ENCODE measurements at regions not wholly inside any gene's neighbourhood (a gene's known extent, or its start where the extent isn't known, plus 50 kb on each side); places are given as distances from the start of the nearest gene placed in this dataset.

DNA sequence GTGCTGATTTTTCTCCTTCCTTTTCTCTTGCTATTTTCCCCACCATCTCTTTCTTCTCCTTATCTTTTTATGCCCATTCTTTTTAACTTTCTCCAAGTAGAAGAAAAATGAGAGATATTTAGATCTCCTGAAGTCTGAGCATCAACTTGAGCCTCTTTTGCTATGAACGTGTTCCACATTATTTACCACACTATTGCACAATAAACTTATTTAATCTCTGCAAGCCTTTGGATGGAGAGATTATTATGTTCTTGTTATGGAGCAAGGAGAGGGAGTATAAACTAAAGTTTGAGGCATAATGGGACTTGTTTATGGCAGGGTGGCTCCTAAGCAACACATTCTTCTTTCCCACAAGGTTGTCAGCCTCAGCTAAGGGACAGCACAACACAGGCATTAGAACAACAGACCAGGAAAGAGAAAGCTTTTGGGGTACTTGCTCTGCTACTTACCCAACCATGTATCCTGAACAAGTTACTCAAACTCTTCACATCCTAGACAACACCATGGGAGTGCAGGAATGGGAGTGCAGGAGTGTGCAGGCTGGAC, 365.5 kb upstream of the BOD1L1 start:
- Histone ChIP-seq H3K27ac (ENCODE audit: low read depth) (no peak overlapping the region), H4K20me1 (replicated peaks; ENCODE audit: insufficient read depth) (no peaks in the 10 kb centered on the region), H3K9me2 (ENCODE audit: insufficient read depth) (no peaks in the 10 kb centered on the region; the same call in 1 of the 2 replicates), H2AFZ (no peak overlapping the region), H3K4me2 (no peak overlapping the region), H3K4me3 (no peak overlapping the region), H3K4me1 (ENCODE audit: insufficient read depth) (no peaks in the 10 kb centered on the region), H3F3A (replicated peaks; ENCODE audit: low read depth) (no peaks in the 10 kb centered on the region), H3K79me2 (replicated peaks; ENCODE audit: insufficient read depth) (no peaks in the 10 kb centered on the region), H3K27me3 (ENCODE audit: insufficient read depth) (no peaks in the 10 kb centered on the region), H3K36me3 (ENCODE audit: insufficient read depth) (no peaks in the 10 kb centered on the region)
- H3K27ac Mint-ChIP-seq: no peak overlapping the region
- no peaks in the 10 kb centered on the region; the same call in 1 of the 3 replicates for H3K9me3 Mint-ChIP-seq
- H3K4me3 Mint-ChIP-seq: no peak overlapping the region
- TF ChIP-seq ZNF114 (CRISPR knock-in tag; IDR thresholded peaks at IDR 0.05) (no peak), POLR2AphosphoS5 (IDR thresholded peaks at IDR 0.05; ENCODE audit: low read depth) (no peak), NANOG (IDR thresholded peaks at IDR 0.05; ENCODE audit: borderline replicate concordance) (no peak)
- TF ChIP-seq, protein P1, sequence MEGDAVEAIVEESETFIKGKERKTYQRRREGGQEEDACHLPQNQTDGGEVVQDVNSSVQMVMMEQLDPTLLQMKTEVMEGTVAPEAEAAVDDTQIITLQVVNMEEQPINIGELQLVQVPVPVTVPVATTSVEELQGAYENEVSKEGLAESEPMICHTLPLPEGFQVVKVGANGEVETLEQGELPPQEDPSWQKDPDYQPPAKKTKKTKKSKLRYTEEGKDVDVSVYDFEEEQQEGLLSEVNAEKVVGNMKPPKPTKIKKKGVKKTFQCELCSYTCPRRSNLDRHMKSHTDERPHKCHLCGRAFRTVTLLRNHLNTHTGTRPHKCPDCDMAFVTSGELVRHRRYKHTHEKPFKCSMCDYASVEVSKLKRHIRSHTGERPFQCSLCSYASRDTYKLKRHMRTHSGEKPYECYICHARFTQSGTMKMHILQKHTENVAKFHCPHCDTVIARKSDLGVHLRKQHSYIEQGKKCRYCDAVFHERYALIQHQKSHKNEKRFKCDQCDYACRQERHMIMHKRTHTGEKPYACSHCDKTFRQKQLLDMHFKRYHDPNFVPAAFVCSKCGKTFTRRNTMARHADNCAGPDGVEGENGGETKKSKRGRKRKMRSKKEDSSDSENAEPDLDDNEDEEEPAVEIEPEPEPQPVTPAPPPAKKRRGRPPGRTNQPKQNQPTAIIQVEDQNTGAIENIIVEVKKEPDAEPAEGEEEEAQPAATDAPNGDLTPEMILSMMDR (conservative IDR thresholded peaks at IDR 0.05; ENCODE audit: low read depth in 2 of 2): no peak
- TF ChIP-seq, protein P2, sequence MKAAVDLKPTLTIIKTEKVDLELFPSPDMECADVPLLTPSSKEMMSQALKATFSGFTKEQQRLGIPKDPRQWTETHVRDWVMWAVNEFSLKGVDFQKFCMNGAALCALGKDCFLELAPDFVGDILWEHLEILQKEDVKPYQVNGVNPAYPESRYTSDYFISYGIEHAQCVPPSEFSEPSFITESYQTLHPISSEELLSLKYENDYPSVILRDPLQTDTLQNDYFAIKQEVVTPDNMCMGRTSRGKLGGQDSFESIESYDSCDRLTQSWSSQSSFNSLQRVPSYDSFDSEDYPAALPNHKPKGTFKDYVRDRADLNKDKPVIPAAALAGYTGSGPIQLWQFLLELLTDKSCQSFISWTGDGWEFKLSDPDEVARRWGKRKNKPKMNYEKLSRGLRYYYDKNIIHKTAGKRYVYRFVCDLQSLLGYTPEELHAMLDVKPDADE (IDR thresholded peaks at IDR 0.05): no peak
- no peak for ATAC-seq
- no peaks in the 10 kb centered on the region; the same call in 2 of the 3 replicates for H3K4me1 Mint-ChIP-seq
- DNase-seq (ENCODE audit: low spot score): no peak
- no peaks in the 10 kb centered on the region for H3K36me3 Mint-ChIP-seq (ENCODE audit: low read depth)
- no peaks in the 10 kb centered on the region for H3K27me3 Mint-ChIP-seq (ENCODE audit: insufficient read depth, low read depth, poor library complexity)

DNA sequence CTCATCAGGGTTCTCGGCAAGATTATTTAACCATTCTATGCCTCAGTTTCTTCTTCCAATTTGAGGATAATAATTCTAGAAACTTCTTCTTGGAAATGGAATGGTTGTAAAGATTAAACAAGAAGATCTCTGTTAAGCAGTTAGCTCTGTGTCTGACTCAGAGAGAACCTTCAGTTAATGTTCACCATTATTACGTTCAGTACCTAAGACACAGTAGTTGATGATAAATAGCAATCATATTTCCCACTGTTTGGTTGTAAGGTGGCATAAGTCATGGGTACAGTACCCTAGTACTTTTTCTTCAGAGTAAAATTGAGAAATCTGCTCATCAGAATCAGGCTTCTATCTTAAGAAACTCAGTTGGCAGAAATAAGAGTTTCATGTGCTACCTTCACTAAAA, 366.5 kb upstream of the BOD1L1 start:
- H3K4me1 ChIP-seq (ENCODE audit: insufficient read depth): no peaks in the 10 kb centered on the region
- Mint-ChIP-seq H3K4me3 (no peak overlapping the region), H3K9me3 (no peaks in the 10 kb centered on the region; the same call in 1 of the 3 replicates), H3K4me1 (no peaks in the 10 kb centered on the region; the same call in 2 of the 3 replicates), H3K27me3 (ENCODE audit: insufficient read depth, low read depth, poor library complexity) (no peaks in the 10 kb centered on the region), H3K36me3 (ENCODE audit: low read depth) (no peaks in the 10 kb centered on the region), H3K27ac (no peak overlapping the region)
- no peak for ATAC-seq
- H4K20me1 ChIP-seq (replicated peaks; ENCODE audit: insufficient read depth): no peaks in the 10 kb centered on the region
- no peak overlapping the region for H2AFZ ChIP-seq
- H3K79me2 ChIP-seq (replicated peaks; ENCODE audit: insufficient read depth): no peaks in the 10 kb centered on the region
- peaks cover 5% of the 10 kb centered on the region; the same call in 1 of the 2 replicates for H3K9me2 ChIP-seq (ENCODE audit: insufficient read depth)
- DNase-seq (ENCODE audit: low spot score): no peak
- H3K36me3 ChIP-seq (ENCODE audit: insufficient read depth): no peaks in the 10 kb centered on the region
- no peak overlapping the region for H3K4me3 ChIP-seq
- H3K4me2 ChIP-seq: no peak overlapping the region
- H3K27me3 ChIP-seq (ENCODE audit: insufficient read depth): no peaks in the 10 kb centered on the region
- H3K27ac ChIP-seq (ENCODE audit: low read depth): no peak overlapping the region
- no peaks in the 10 kb centered on the region for H3F3A ChIP-seq (replicated peaks; ENCODE audit: low read depth)
- TF ChIP-seq EZH2phosphoT487 (IDR thresholded peaks at IDR 0.05; ENCODE audit: unreplicated experiment) (no peak), POLR2AphosphoS5 (IDR thresholded peaks at IDR 0.05; ENCODE audit: low read depth) (no peak), ZNF114 (CRISPR knock-in tag; IDR thresholded peaks at IDR 0.05) (no peak), CREB1 (CRISPR knock-in tag; IDR thresholded peaks at IDR 0.05; ENCODE audit: low read depth) (no peak), STAT1 (IDR thresholded peaks at IDR 0.05; ENCODE audit: unreplicated experiment) (no peak), NANOG (IDR thresholded peaks at IDR 0.05; ENCODE audit: borderline replicate concordance) (no peak), ZNF331 (CRISPR knock-in tag; IDR thresholded peaks at IDR 0.05; ENCODE audit: low read depth) (no peak), EZH2 (IDR thresholded peaks at IDR 0.05; ENCODE audit: low read depth, unreplicated experiment) (no peak), JUNB (IDR thresholded peaks at IDR 0.05; ENCODE audit: unreplicated experiment) (no peak)
- TF ChIP-seq, protein P3, sequence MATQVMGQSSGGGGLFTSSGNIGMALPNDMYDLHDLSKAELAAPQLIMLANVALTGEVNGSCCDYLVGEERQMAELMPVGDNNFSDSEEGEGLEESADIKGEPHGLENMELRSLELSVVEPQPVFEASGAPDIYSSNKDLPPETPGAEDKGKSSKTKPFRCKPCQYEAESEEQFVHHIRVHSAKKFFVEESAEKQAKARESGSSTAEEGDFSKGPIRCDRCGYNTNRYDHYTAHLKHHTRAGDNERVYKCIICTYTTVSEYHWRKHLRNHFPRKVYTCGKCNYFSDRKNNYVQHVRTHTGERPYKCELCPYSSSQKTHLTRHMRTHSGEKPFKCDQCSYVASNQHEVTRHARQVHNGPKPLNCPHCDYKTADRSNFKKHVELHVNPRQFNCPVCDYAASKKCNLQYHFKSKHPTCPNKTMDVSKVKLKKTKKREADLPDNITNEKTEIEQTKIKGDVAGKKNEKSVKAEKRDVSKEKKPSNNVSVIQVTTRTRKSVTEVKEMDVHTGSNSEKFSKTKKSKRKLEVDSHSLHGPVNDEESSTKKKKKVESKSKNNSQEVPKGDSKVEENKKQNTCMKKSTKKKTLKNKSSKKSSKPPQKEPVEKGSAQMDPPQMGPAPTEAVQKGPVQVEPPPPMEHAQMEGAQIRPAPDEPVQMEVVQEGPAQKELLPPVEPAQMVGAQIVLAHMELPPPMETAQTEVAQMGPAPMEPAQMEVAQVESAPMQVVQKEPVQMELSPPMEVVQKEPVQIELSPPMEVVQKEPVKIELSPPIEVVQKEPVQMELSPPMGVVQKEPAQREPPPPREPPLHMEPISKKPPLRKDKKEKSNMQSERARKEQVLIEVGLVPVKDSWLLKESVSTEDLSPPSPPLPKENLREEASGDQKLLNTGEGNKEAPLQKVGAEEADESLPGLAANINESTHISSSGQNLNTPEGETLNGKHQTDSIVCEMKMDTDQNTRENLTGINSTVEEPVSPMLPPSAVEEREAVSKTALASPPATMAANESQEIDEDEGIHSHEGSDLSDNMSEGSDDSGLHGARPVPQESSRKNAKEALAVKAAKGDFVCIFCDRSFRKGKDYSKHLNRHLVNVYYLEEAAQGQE (IDR thresholded peaks at IDR 0.05; ENCODE audit: unreplicated experiment): no peak
- TF ChIP-seq, protein P2 (IDR thresholded peaks at IDR 0.05): no peak
- TF ChIP-seq, protein P1 (conservative IDR thresholded peaks at IDR 0.05; ENCODE audit: low read depth in 2 of 2): no peak

Data from GM23338 (cell line).